OCI-LY7 (cell line): ENCODE measurements at regions not wholly inside any gene's neighbourhood (a gene's known extent, or its start where the extent isn't known, plus 50 kb on each side); places are given as distances from the start of the nearest gene placed in this dataset.

Experiments
- CTCF ChIP-seq: fragments of 200-600 bp; sonication (generic); conservative IDR thresholded peaks from 2 replicates; pipeline ENCODE4 v1.5.1; 2014; ENCODE audit warnings: mild to moderate bottlenecking, antibody characterized with exemption, low read length, moderate library complexity, mixed read lengths
- EZH2phosphoT487 ChIP-seq: fragments of 200-600 bp; sonication (generic); IDR thresholded peaks from 2 replicates; pipeline ENCODE4 v1.6.1; 2018; ENCODE audit warnings: low read depth, borderline replicate concordance, mild to moderate bottlenecking, mixed run types, antibody characterized with exemption, low read length, moderate library complexity, mixed read lengths

DNA sequence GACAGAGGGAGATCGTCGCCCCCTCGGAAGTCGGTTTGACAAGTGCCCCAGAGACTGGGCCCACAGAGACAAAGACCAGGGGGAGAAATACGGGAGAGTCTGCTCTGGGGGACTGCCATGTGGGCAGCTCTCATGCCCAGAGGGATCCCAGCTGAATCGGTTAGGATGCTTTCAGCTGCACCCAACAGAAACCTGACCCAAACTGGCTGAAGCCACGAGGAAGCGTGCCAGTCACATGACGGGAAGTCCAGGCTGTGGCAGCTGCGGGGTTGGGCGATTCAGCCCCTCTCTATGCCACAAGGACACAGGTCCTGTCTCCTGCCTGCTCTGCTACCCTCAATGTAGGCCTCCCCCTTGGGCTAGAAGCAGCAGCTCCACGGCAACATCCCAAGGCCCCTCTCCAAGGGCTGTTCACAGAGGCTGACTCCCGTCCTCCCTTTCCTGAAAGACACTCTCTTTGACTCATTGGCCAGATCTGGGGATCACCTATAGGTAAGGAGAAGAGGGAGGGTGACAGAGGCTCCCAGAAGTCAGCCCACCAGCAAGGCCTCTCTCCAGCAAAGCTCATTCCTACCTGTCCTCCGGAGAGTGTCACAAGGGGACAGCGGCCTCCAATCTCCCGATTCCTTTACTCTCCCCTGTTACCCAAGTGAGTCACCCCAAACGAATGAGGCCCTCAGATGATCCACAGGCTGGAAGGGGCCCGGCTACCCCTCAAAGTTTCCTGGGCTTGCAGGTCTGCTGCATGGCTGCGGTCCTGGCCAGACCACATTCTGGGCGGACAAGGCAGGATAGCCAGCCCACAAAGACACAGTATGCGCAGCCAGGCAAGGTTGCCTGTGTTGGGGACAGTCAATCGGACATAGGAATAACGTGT, 75.8 kb downstream of the RBFOX3 start:
- TF ChIP-seq CTCF (no peak), EZH2phosphoT487 (no peak)
